ENCODE measurements at regions not wholly inside any gene's neighbourhood (a gene's known extent, or its start where the extent isn't known, plus 50 kb on each side); places are given as distances from the start of the nearest gene placed in this dataset.
"Not testable (repeated sequence)": the region's sequence is repeated elsewhere in the genome, so short reads cannot be mapped to it uniquely, and the experiment has no call there.

GRCh38 chr12:131266591-131267467, 313.1 kb downstream of the ADGRD1 start:
- intact Hi-C loops (cut with DNase I; ENCODE audit: low total_unique reads) = no loop called here
- H3K4me3 ChIP-seq (ENCODE audit: low read depth, poor library complexity, severe bottlenecking) = no peak overlapping the region
- WGBS, 2 donors = 56 to 60% methylated on average over 19 of the region's 19 CpGs
- no peak for DNase-seq (ENCODE audit: low spot score in 2 of 2)
- TF ChIP-seq CTCF (IDR thresholded peaks at IDR 0.05) = no peak
- TF ChIP-seq POLR2A (IDR thresholded peaks at IDR 0.05) = no peak

GRCh38 chr12:131267576-131267975, 313.9 kb downstream of the ADGRD1 start:
- 94 to 98% methylated on average over 3 of the region's 3 CpGs for WGBS, 2 donors
- intact Hi-C loops (cut with DNase I; ENCODE audit: low total_unique reads) = no loop called here
- no peak for DNase-seq (ENCODE audit: low spot score in 2 of 2)

DNA sequence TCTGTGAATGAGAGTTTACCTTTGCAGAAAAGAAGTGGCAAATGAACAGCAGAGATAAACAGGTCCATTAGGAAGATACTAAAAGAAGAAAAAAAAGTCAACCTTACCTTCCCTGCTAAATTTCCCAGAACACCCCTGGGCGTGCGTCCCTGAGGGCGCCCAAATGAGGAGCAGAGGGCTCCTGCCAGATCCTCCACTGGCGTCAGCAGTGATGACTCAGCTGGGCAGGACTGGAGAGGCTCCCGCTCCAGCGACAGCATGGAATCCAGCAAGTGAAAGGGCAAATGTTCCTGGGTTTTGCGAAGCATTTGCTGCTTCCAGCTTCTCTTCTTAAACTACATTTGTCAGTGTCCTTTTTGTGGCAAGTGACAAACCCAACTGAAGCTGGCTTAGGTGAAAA, 314.4 kb downstream of the ADGRD1 start:
- peak in 1 of 2 donors; percentile 35 for DNase-seq (ENCODE audit: low spot score in 2 of 2)
- 37 to 50% methylated on average over 1 to 5 of the region's 7 CpGs for WGBS, 2 donors
- H3K4me3 ChIP-seq (ENCODE audit: low read depth, poor library complexity, severe bottlenecking); intact Hi-C loops (cut with DNase I; ENCODE audit: low total_unique reads): not testable (repeated sequence)

More at GRCh38 chr12:131267576-131267975, 313.9 kb downstream of the ADGRD1 start:
- TF ChIP-seq POLR2A (IDR thresholded peaks at IDR 0.05) = no peak
- TF ChIP-seq CTCF (IDR thresholded peaks at IDR 0.05) = no peak
- no peak overlapping the region for H3K4me3 ChIP-seq (ENCODE audit: low read depth, poor library complexity, severe bottlenecking)

GRCh38 chr12:131268571-131268970, 314.9 kb downstream of the ADGRD1 start:
- DNase-seq (ENCODE audit: low spot score in 2 of 2); H3K4me3 ChIP-seq (ENCODE audit: low read depth, poor library complexity, severe bottlenecking); intact Hi-C loops (cut with DNase I; ENCODE audit: low total_unique reads): not testable (repeated sequence)
- 50% methylated on average over 1 of the region's 4 CpGs; no CpG with 5 or more reads in 1 of the 2 donors for WGBS, 2 donors

DNA sequence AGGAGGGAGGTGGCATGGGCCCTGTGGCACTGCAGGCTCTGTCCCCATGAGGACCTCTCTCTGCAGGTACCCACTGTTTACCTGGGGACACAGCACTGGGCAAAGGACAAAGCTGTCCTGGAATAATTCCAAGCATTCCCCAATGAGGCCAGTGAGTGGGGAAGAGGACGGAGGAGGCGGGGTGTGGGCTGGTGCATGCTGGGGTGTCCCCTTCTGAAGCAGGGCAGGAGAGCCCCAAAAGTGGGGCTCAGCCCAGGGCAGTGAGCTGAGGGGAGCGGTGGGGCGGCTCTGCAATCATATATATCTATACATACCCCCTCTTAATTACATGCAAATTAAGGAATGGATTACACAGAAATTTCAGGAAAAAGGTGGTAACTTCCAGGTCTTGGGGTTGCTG, 315.8 kb downstream of the ADGRD1 start:
- H3K4me3 ChIP-seq (ENCODE audit: low read depth, poor library complexity, severe bottlenecking) = no peak overlapping the region
- DNase-seq (ENCODE audit: low spot score in 2 of 2) = no peak
- TF ChIP-seq POLR2A (IDR thresholded peaks at IDR 0.05) (no peak), CTCF (IDR thresholded peaks at IDR 0.05) (no peak)
- 83 to 91% methylated on average over 4 of the region's 4 CpGs for whole genome bisulfite sequencing, 2 donors
- intact Hi-C loops (cut with DNase I; ENCODE audit: low total_unique reads) = no loop called here

DNA sequence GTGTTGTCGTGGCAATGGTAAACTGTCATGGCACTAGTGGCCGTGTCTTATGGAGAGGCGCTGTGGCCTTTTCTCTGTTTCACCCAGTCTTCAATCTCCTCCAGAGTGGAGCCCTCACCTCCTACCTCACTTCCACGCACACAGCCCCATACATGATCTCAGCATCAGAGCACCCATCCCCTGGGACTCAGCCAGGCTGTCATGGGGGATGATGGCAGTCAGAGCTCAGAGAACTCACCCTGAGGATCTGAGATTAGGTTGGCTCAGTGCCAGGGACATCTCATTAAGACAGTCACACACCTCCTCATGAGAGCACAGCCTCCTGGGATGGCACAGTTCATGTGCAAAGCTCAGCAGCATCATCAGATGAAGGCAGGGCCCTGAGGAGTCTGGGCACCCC, 316.3 kb downstream of the ADGRD1 start:
- 83 to 92% methylated on average over 4 of the region's 4 CpGs for WGBS, 2 donors
- H3K4me3 ChIP-seq (ENCODE audit: low read depth, poor library complexity, severe bottlenecking); DNase-seq (ENCODE audit: low spot score in 2 of 2); intact Hi-C loops (cut with DNase I; ENCODE audit: low total_unique reads): not testable (repeated sequence)

- TF ChIP-seq POLR2A (IDR thresholded peaks at IDR 0.05) (no peak), CTCF (IDR thresholded peaks at IDR 0.05) (no peak)
- intact Hi-C loops (cut with DNase I; ENCODE audit: low total_unique reads) = no loop called here
- no peak for DNase-seq (ENCODE audit: low spot score in 2 of 2)
- H3K4me3 ChIP-seq (ENCODE audit: low read depth, poor library complexity, severe bottlenecking) = no peak overlapping the region
These were observed 318.0 kb downstream of the ADGRD1 start for GRCh38 chr12:131271724-131272123.

DNA sequence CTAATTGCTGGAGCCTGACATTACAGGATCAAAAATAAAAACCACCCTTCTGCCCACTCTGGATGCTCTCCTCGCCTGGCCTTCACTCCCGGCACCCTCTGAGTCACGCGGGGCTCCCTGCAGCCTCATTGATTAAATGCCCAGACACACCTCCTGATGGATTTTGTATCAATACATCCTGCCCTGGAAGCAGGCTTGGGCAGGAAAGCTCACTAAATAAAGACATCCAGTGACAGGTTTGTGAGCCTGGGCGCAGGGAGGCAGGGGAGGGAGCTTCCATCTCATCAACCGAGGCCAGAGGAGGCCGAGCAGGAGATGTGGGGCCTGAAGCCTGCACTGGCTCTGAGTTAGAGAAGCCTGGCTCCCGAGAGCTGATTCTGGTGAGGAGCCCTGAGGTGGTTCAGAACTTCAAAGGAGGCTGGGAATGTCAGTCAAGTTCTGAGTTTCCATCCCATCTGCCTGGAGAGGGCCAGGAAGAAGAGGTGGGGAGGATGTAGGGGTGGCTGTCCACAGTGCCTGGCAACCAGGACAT, 318.6 kb downstream of the ADGRD1 start:
- H3K4me3 ChIP-seq (ENCODE audit: low read depth, poor library complexity, severe bottlenecking); intact Hi-C loops (cut with DNase I; ENCODE audit: low total_unique reads); DNase-seq (ENCODE audit: low spot score in 2 of 2): not testable (repeated sequence)
- WGBS, 2 donors = 60 to 61% methylated on average over 8 of the region's 8 CpGs

Measured in lower leg skin (tissue), 4 donors.